ENCODE measurements at regions not wholly inside any gene's neighbourhood (a gene's known extent, or its start where the extent isn't known, plus 50 kb on each side); places are given as distances from the start of the nearest gene placed in this dataset.

GRCh38 chr10:128280271-128280670 lies 154.0 kb upstream of the MKI67 start:
- TF ChIP-seq POLR2A (IDR thresholded peaks at IDR 0.05; ENCODE audit: low read depth, low read length) = no peak
- no peak for TF ChIP-seq CTCF (IDR thresholded peaks at IDR 0.05; ENCODE audit: extremely low read depth in 1 of 2, insufficient read depth in 1 of 2, low read depth in 1 of 2, low read length in 2 of 2)
